Upper lobe of left lung (tissue), 4 donors: ENCODE measurements at regions not wholly inside any gene's neighbourhood (a gene's known extent, or its start where the extent isn't known, plus 50 kb on each side); places are given as distances from the start of the nearest gene placed in this dataset.

ENCODE experiments used
- EP300 ChIP-seq, 4 donors: sonication (generic); formaldehyde crosslinking; IDR thresholded peaks; one replicate each; pipeline ENCODE4 v1.5.1; 2017; ENCODE audit warnings: antibody characterized with exemption in 4 of 4, control low read depth in 2 of 4
- POLR2A ChIP-seq, 4 donors: fragments of 450-650 bp; IDR thresholded peaks; one replicate each; pipeline ENCODE4 v1.5.1; 2016 to 2017; ENCODE audit warnings: antibody characterized with exemption in 4 of 4, mild to moderate bottlenecking in 2 of 4
- POLR2AphosphoS5 ChIP-seq, 2 donors: sonication (generic); formaldehyde crosslinking; IDR thresholded peaks; one replicate each; pipeline ENCODE4 v1.5.1; 2017; ENCODE audit warnings: antibody characterized with exemption in 2 of 2
- TF ChIP-seq, protein P1 (sequence below), 6 experiments: fragments of 450-650 bp in 4 of 6; fragments of 200-600 bp in 2 of 6; sonication (generic) in 2 of 6; IDR thresholded peaks; one replicate each; pipeline ENCODE4 v1.5.1; 2016 to 2019; ENCODE audit warnings: antibody characterized with exemption in 6 of 6

DNA sequence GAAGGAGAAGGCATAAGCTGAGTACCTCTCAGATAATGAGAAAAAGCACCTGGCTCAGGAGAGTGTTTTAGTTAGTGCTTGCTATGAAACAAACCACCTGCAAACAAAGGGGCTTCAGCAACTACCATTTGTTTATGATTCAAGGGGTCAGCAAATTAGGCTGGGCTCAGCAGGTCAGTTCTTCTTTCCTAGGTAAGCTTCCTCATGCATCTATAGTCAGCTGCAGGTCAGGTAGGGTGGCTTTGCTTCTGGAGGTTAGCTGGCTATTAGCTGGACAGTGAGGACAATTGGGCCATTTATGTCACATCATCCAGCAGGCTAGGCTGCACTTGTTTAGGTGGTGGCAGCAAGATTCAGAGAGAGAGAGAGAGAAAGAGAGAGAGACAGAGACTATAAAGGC lies 185.5 kb downstream of the EMX2 start:
- no peak for TF ChIP-seq POLR2AphosphoS5 (IDR thresholded peaks at IDR 0.05)
- TF ChIP-seq, protein P1, sequence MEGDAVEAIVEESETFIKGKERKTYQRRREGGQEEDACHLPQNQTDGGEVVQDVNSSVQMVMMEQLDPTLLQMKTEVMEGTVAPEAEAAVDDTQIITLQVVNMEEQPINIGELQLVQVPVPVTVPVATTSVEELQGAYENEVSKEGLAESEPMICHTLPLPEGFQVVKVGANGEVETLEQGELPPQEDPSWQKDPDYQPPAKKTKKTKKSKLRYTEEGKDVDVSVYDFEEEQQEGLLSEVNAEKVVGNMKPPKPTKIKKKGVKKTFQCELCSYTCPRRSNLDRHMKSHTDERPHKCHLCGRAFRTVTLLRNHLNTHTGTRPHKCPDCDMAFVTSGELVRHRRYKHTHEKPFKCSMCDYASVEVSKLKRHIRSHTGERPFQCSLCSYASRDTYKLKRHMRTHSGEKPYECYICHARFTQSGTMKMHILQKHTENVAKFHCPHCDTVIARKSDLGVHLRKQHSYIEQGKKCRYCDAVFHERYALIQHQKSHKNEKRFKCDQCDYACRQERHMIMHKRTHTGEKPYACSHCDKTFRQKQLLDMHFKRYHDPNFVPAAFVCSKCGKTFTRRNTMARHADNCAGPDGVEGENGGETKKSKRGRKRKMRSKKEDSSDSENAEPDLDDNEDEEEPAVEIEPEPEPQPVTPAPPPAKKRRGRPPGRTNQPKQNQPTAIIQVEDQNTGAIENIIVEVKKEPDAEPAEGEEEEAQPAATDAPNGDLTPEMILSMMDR (IDR thresholded peaks at IDR 0.05) = no peak
- TF ChIP-seq EP300 (IDR thresholded peaks at IDR 0.05) = no peak
- no peak for TF ChIP-seq POLR2A (IDR thresholded peaks at IDR 0.05)
